SU-DHL-6 (cell line): ENCODE measurements at regions not wholly inside any gene's neighbourhood (a gene's known extent, or its start where the extent isn't known, plus 50 kb on each side); places are given as distances from the start of the nearest gene placed in this dataset.

Source experiments
- EZH2phosphoT487 ChIP-seq: fragments of 200-600 bp; sonication (generic), shearing (Covaris generic); conservative IDR thresholded peaks from 2 replicates; pipeline ENCODE4 v1.6.1; 2018; ENCODE audit warnings: mild to moderate bottlenecking, antibody characterized with exemption, low read length, moderate library complexity, mixed read lengths
- TF ChIP-seq, protein P1 (sequence below): fragments of 200-600 bp; sonication (generic); IDR thresholded peaks from one replicate; pipeline ENCODE4 v1.5.1; 2017; ENCODE audit warnings: antibody characterized with exemption, mild to moderate bottlenecking, low read length, moderate library complexity; ENCODE audit not compliant: insufficient read depth, poor library complexity, severe bottlenecking

DNA sequence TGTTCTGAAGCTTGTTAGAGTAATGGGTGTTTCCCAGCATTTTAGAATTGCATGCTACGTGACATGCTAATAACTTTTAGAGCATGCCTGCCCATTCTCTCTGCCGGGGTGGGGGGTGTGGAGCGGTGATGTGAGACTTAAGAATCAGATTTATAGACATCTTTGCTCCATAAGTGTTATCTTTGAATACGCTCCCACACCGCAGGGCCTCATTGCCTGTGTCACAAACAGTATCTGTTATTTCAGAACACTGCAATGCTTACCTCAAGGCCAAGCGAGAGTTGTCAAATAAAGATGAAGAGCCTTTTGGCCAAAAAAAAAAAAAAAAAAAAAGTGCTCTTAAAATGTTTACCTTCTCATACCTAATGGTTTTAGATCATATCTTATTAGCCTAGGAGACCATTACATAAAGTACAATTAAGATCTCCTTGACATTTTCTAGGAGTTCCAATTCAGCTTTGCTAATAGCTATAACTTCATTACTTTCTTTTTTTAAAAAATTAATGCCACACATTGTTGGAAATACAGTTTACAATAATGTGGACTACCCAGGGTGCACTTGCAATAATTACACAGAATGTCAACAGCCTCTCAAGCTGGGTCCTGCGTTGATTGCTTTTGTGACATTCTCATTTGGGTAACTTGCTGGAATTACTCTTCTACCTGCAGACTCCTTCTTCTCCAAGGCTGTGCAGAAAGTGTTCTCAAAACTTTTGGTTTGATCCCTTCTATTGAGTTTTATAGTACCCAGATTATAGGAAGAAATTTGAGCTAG, 525.3 kb downstream of the KLF12 start:
- TF ChIP-seq, protein P1, sequence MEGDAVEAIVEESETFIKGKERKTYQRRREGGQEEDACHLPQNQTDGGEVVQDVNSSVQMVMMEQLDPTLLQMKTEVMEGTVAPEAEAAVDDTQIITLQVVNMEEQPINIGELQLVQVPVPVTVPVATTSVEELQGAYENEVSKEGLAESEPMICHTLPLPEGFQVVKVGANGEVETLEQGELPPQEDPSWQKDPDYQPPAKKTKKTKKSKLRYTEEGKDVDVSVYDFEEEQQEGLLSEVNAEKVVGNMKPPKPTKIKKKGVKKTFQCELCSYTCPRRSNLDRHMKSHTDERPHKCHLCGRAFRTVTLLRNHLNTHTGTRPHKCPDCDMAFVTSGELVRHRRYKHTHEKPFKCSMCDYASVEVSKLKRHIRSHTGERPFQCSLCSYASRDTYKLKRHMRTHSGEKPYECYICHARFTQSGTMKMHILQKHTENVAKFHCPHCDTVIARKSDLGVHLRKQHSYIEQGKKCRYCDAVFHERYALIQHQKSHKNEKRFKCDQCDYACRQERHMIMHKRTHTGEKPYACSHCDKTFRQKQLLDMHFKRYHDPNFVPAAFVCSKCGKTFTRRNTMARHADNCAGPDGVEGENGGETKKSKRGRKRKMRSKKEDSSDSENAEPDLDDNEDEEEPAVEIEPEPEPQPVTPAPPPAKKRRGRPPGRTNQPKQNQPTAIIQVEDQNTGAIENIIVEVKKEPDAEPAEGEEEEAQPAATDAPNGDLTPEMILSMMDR: no peak
- TF ChIP-seq EZH2phosphoT487: no peak
